Natural killer cell treated with Interleukin-12 subunit alpha and Interleukin-12 subunit beta and Interleukin-15 and Interleukin-18, amount 100 ng/mL, for 72 hours (primary cell): ENCODE measurements at regions not wholly inside any gene's neighbourhood (a gene's known extent, or its start where the extent isn't known, plus 50 kb on each side); places are given as distances from the start of the nearest gene placed in this dataset.

ENCODE experiments used
- ATAC-seq, 2 donors: fragments of 150-1000 bp; cut with Tn5 transposase in 1 of 2; sonication (Bioruptor Pico), chemical (Tn5 transposase) in 1 of 2; 2 replicates each; pipeline ENCODE4 v1.10.0; 2021
- DNase-seq: peaks from one replicate; pipeline ENCODE4 v3.0.0; 2022; ENCODE audit warnings: low spot score
- H3K27ac Mint-ChIP-seq, 2 donors: 1 replicate in 1 of 2; 2 replicates in 1 of 2; pipeline ENCODE4 v1.8.0; 2022; ENCODE audit warnings: mixed read lengths in 2 of 2, mild to moderate bottlenecking in 1 of 2, moderate library complexity in 1 of 2
- H3K27me3 Mint-ChIP-seq, 2 donors: 1 replicate in 1 of 2; 2 replicates in 1 of 2; pipeline ENCODE4 v1.8.0; 2022; ENCODE audit warnings: mixed read lengths in 2 of 2
- H3K36me3 Mint-ChIP-seq: one replicate; pipeline ENCODE4 v1.8.0; 2022; ENCODE audit warnings: mixed read lengths
- H3K4me1 Mint-ChIP-seq, 2 donors: 1 replicate in 1 of 2; 2 replicates in 1 of 2; pipeline ENCODE4 v1.8.0; 2022; ENCODE audit warnings: low read depth in 2 of 2, mixed read lengths in 2 of 2, mild to moderate bottlenecking in 1 of 2
- H3K4me3 Mint-ChIP-seq: one replicate; pipeline ENCODE4 v1.8.0; 2022; ENCODE audit warnings: mixed read lengths
- H3K9me3 Mint-ChIP-seq: 2 replicates; pipeline ENCODE4 v1.8.0; 2022; ENCODE audit warnings: mixed read lengths

- no peaks in the 10 kb centered on the region for H3K9me3 Mint-ChIP-seq
- no peak overlapping the region for H3K4me3 Mint-ChIP-seq
- no peak overlapping the region for H3K27ac Mint-ChIP-seq
- no peaks in the 10 kb centered on the region for H3K36me3 Mint-ChIP-seq
- no peak for DNase-seq
- H3K4me1 Mint-ChIP-seq = peaks cover 0 to 6% of the 10 kb centered on the region in 2 donors
- H3K27me3 Mint-ChIP-seq = peaks cover 7 to 28% of the 10 kb centered on the region in 2 donors
- ATAC-seq = no peak
Observed at GRCh38 chr10:29849886-29850285, 209.5 kb downstream of the JCAD start.

DNA sequence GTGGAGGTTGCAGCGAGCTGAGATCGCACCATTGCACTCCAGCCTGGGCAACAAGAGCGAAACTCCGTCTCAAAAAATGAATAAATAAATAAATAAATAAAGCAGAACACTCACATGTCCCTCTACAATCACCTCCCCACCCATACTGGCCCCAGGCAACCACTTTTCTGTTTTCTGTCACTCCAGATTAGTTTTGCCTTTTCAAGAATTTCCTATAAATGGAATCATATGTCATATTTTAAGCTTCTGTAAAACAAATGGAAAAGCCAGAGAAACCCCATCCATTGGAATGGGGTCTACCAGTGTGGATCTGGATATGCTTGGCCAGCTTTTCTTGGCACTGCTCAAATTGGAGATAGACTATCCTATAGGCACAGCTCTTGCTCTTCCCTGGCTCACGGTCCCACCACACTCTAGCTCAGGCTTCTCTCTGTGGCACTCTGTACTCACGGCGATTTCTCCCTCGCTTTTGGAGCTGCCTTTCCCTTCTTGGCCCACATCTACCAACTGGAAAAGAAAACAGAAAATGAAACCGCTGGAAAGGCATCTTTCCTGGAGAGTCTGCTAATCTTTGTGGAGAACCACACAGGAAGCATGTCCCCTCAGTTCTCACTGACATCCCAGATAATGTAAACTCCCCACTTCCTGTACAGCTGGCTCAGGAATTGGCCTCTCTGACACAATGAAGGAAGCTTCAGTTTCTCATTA is 210.1 kb downstream of the JCAD start:
- Mint-ChIP-seq H3K27me3 (peaks cover 7 to 28% of the 10 kb centered on the region in 2 donors), H3K27ac (no peak overlapping the region), H3K36me3 (no peaks in the 10 kb centered on the region), H3K4me3 (no peak overlapping the region), H3K9me3 (no peaks in the 10 kb centered on the region), H3K4me1 (peaks cover 0 to 6% of the 10 kb centered on the region in 2 donors)
- no peak for ATAC-seq
- DNase-seq = no peak

DNA sequence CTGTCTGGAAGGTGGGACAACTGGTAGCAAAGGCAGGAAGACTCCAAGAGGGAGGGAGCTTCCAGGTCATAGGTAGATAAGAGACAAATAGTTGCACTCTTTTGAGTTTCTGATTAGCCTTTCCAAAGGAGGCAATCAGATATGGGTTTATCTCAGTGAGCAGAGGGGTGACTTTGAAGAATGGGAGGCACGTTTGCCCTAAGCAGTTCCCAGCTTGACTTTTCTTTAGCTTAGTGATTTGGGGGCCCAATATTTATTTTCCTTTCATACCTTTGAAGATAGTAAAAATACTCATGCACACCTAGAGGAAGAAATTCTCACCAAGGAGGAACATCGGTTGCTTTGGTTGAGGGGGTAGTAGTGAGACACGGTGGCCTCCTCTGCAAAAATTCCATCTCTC is 212.1 kb upstream of the SVIL start:
- H3K27me3 Mint-ChIP-seq = peaks cover 7 to 14% of the 10 kb centered on the region in 2 donors
- H3K27ac Mint-ChIP-seq = no peak overlapping the region
- peaks cover 0 to 8% of the 10 kb centered on the region in 2 donors for H3K4me1 Mint-ChIP-seq
- no peak for DNase-seq
- no peak for ATAC-seq
- H3K4me3 Mint-ChIP-seq = no peak overlapping the region
- no peaks in the 10 kb centered on the region for H3K36me3 Mint-ChIP-seq
- no peaks in the 10 kb centered on the region for H3K9me3 Mint-ChIP-seq

- no peak overlapping the region for H3K27ac Mint-ChIP-seq
- H3K4me1 Mint-ChIP-seq = peaks cover 0 to 8% of the 10 kb centered on the region in 2 donors
- H3K27me3 Mint-ChIP-seq = peaks cover 5 to 14% of the 10 kb centered on the region in 2 donors
- no peak overlapping the region for H3K4me3 Mint-ChIP-seq
- DNase-seq (no peak), ATAC-seq (no peak)
- H3K9me3 Mint-ChIP-seq = no peaks in the 10 kb centered on the region
- no peaks in the 10 kb centered on the region for H3K36me3 Mint-ChIP-seq
Observed at GRCh38 chr10:29845166-29845565, 210.4 kb upstream of the SVIL start.

GRCh38 chr10:29843143-29843542 is 208.4 kb upstream of the SVIL start:
- ATAC-seq = no peak
- H3K27ac Mint-ChIP-seq = no peak overlapping the region
- H3K27me3 Mint-ChIP-seq = peaks cover 9 to 16% of the 10 kb centered on the region in 2 donors
- H3K9me3 Mint-ChIP-seq = no peaks in the 10 kb centered on the region
- DNase-seq = no peak
- H3K4me1 Mint-ChIP-seq = peaks cover 0 to 5% of the 10 kb centered on the region in 2 donors
- H3K36me3 Mint-ChIP-seq = no peaks in the 10 kb centered on the region
- no peak overlapping the region for H3K4me3 Mint-ChIP-seq

GRCh38 chr10:29841724-29842649 is 207.2 kb upstream of the SVIL start:
- Mint-ChIP-seq H3K9me3 (no peaks in the 10 kb centered on the region), H3K4me1 (peaks cover 0 to 8% of the 10 kb centered on the region in 2 donors), H3K27ac (no peak overlapping the region), H3K27me3 (peaks cover 9 to 14% of the 10 kb centered on the region in 2 donors), H3K36me3 (no peaks in the 10 kb centered on the region), H3K4me3 (no peak overlapping the region)
- DNase-seq = no peak
- ATAC-seq = peak in 1 of 2 donors; percentile 25

DNA sequence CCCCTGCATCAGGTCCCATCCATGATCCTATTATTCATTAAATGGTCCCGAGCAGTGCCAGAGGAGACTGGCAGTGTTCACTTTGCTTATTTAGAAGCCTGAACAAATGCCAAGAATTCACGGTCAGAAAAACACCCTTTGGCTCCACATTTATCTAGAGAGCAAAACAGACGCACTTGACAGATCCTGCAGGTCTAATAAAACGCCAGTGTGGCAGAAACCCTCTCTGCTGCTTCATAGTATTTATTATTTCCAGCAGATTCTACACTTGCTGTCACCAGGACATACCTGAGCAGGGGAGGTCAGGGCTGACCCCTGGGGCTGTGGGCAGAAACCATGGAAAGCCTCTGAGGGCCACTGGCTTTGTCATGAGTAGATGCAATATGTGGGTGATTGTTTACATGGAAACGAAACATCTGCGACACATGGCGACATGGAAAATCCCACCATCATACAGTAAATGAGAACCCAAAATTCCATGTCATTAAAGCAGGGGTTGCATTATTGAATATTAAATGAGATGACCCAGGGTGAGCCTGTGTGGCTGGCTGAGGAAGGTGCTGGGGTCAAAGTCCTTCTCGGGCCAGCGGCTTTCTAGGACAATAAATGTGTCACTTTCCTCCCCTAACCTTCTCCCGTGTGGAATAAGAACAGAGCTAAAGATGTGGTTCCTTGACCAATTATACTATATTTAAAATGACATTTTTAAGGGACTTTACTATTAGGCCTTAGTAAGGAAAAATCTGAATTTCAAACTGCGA is 205.9 kb upstream of the SVIL start:
- no peak overlapping the region for H3K4me3 Mint-ChIP-seq
- ATAC-seq = no peak

GRCh38 chr10:29839826-29840515 is 205.2 kb upstream of the SVIL start:
- H3K36me3 Mint-ChIP-seq = no peaks in the 10 kb centered on the region
- no peak overlapping the region for H3K27ac Mint-ChIP-seq
- ATAC-seq (no peak), DNase-seq (no peak)
- H3K4me1 Mint-ChIP-seq = peaks cover 0 to 8% of the 10 kb centered on the region in 2 donors
- H3K9me3 Mint-ChIP-seq = no peaks in the 10 kb centered on the region
- peaks cover 7 to 9% of the 10 kb centered on the region in 2 donors for H3K27me3 Mint-ChIP-seq
- H3K4me3 Mint-ChIP-seq = no peak overlapping the region

More for the DNA sequence above, 205.9 kb upstream of the SVIL start:
- peaks cover 0 to 8% of the 10 kb centered on the region in 2 donors for H3K4me1 Mint-ChIP-seq
- no peak overlapping the region for H3K27ac Mint-ChIP-seq
- no peaks in the 10 kb centered on the region for H3K36me3 Mint-ChIP-seq
- H3K27me3 Mint-ChIP-seq = peaks cover 7 to 9% of the 10 kb centered on the region in 2 donors
- DNase-seq = no peak
- H3K9me3 Mint-ChIP-seq = no peaks in the 10 kb centered on the region

GRCh38 chr10:29838539-29838938 is 203.8 kb upstream of the SVIL start:
- no peak overlapping the region for H3K4me3 Mint-ChIP-seq
- ATAC-seq = no peak

GRCh38 chr10:29837586-29837985 is 202.8 kb upstream of the SVIL start:
- Mint-ChIP-seq H3K4me3 (no peak overlapping the region), H3K27ac (no peak overlapping the region), H3K9me3 (no peaks in the 10 kb centered on the region), H3K27me3 (peaks cover 7 to 12% of the 10 kb centered on the region in 2 donors), H3K4me1 (peaks cover 0 to 8% of the 10 kb centered on the region in 2 donors), H3K36me3 (no peaks in the 10 kb centered on the region)
- DNase-seq (no peak), ATAC-seq (no peak)

More at GRCh38 chr10:29838539-29838938, 203.8 kb upstream of the SVIL start:
- H3K27ac Mint-ChIP-seq = no peak overlapping the region
- no peaks in the 10 kb centered on the region for H3K36me3 Mint-ChIP-seq
- H3K4me1 Mint-ChIP-seq = peaks cover 0 to 8% of the 10 kb centered on the region in 2 donors
- DNase-seq = no peak
- H3K27me3 Mint-ChIP-seq = peaks cover 7 to 9% of the 10 kb centered on the region in 2 donors
- H3K9me3 Mint-ChIP-seq = no peaks in the 10 kb centered on the region

- ATAC-seq (no peak), DNase-seq (no peak)
- Mint-ChIP-seq H3K27me3 (peaks cover 15 to 16% of the 10 kb centered on the region in 2 donors), H3K27ac (no peak overlapping the region), H3K4me1 (peaks cover 0 to 6% of the 10 kb centered on the region in 2 donors), H3K4me3 (no peak overlapping the region), H3K9me3 (no peaks in the 10 kb centered on the region), H3K36me3 (no peaks in the 10 kb centered on the region)
Observed at GRCh38 chr10:29836396-29836795, 201.6 kb upstream of the SVIL start.

DNA sequence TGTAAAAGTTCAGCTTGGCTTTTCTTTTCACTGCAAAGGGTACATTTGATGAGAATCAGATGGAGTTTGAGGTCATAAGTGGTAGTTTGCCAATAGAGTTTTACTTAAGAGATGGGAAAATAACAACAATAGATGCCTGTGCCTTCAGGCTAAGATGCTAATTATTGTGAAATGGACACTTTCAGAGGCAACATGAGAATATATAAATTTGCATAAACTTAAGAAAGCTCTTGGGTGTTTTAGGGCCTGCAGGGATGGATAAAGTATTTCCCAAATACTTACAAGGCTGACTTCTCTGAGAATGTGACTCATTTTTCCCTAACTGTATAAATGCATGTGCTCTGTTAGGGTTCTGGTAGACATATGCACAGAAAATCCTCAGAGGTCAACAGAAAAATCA is 200.3 kb upstream of the SVIL start:
- Mint-ChIP-seq H3K27me3 (peaks cover 15 to 16% of the 10 kb centered on the region in 2 donors), H3K36me3 (peaks cover under 1% of the 10 kb centered on the region)
- no peak for ATAC-seq

More for the DNA sequence above, 200.3 kb upstream of the SVIL start:
- no peaks in the 10 kb centered on the region for H3K9me3 Mint-ChIP-seq
- no peak for DNase-seq
- no peak overlapping the region for H3K4me3 Mint-ChIP-seq
- peaks cover 0 to 13% of the 10 kb centered on the region in 2 donors for H3K4me1 Mint-ChIP-seq
- H3K27ac Mint-ChIP-seq = peak overlapping the region in 1 of 2 donors; percentile 26
